Stomach (tissue), 4 donors: ENCODE measurements at regions not wholly inside any gene's neighbourhood (a gene's known extent, or its start where the extent isn't known, plus 50 kb on each side); places are given as distances from the start of the nearest gene placed in this dataset.

Source experiments
- EP300 ChIP-seq: sonication (generic); formaldehyde crosslinking; IDR thresholded peaks from one replicate; pipeline ENCODE4 v1.6.1; 2017; ENCODE audit warnings: antibody characterized with exemption
- POLR2A ChIP-seq, 4 donors: fragments of 450-650 bp; IDR thresholded peaks; one replicate each; pipeline ENCODE4 v1.6.1; 2016; ENCODE audit warnings: antibody characterized with exemption in 4 of 4, control low read depth in 2 of 4, mild to moderate bottlenecking in 1 of 4, moderate library complexity in 1 of 4
- POLR2AphosphoS5 ChIP-seq, 3 donors: sonication (generic); formaldehyde crosslinking; IDR thresholded peaks; one replicate each; pipeline ENCODE4 v1.6.1; 2016; ENCODE audit warnings: antibody characterized with exemption in 3 of 3
- TF ChIP-seq, protein P1 (sequence below), 7 experiments: fragments of 450-650 bp in 4 of 7; fragments of 200-600 bp in 3 of 7; sonication (generic) in 3 of 7; IDR thresholded peaks; one replicate each; pipeline ENCODE4 v1.5.1; 2016 to 2019; ENCODE audit warnings: antibody characterized with exemption in 7 of 7, control low read depth in 2 of 7, mild to moderate bottlenecking in 1 of 7

DNA sequence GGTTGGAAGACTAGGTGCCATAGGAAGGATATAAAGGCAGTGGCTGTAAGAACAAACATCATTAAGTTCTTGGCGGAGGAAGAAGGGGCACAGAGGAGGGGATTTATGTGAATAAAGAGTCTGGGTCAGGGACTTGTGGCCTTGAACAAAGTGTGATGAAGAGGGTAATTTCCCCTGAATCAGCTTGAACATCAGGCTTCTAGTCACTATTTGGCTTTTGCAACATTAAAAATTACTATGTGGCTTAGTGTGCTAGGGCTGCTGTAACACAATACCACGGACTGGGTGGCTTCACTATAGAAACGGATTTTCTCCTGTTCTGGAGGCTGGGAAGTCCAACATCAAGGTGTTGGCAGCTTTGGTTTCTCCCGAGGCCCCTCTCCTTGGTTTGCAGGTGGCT, 70.5 kb upstream of the CNIH3 start:
- TF ChIP-seq, protein P1, sequence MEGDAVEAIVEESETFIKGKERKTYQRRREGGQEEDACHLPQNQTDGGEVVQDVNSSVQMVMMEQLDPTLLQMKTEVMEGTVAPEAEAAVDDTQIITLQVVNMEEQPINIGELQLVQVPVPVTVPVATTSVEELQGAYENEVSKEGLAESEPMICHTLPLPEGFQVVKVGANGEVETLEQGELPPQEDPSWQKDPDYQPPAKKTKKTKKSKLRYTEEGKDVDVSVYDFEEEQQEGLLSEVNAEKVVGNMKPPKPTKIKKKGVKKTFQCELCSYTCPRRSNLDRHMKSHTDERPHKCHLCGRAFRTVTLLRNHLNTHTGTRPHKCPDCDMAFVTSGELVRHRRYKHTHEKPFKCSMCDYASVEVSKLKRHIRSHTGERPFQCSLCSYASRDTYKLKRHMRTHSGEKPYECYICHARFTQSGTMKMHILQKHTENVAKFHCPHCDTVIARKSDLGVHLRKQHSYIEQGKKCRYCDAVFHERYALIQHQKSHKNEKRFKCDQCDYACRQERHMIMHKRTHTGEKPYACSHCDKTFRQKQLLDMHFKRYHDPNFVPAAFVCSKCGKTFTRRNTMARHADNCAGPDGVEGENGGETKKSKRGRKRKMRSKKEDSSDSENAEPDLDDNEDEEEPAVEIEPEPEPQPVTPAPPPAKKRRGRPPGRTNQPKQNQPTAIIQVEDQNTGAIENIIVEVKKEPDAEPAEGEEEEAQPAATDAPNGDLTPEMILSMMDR (IDR thresholded peaks at IDR 0.05): no peak
- TF ChIP-seq POLR2A (IDR thresholded peaks at IDR 0.05): no peak
- no peak for TF ChIP-seq EP300
- TF ChIP-seq POLR2AphosphoS5 (IDR thresholded peaks at IDR 0.05): no peak
